SK-N-SH treated with all-trans-retinoic acid at 6 μM for 48 hours (cell line): ENCODE measurements at regions not wholly inside any gene's neighbourhood (a gene's known extent, or its start where the extent isn't known, plus 50 kb on each side); places are given as distances from the start of the nearest gene placed in this dataset.

ENCODE experiments used
- BACH2 ChIP-seq: fragments of 250-450 bp; sonication (Bioruptor Pico); IDR thresholded peaks from 2 replicates; pipeline ENCODE4 v1.9.0; 2021; ENCODE audit warnings: mild to moderate bottlenecking, borderline replicate concordance
- ESRRG ChIP-seq: fragments of 250-450 bp; sonication (Bioruptor Pico); IDR thresholded peaks from 2 replicates; pipeline ENCODE4 v1.6.1; 2021; ENCODE audit warnings: mild to moderate bottlenecking
- ISL1 ChIP-seq: fragments of 250-450 bp; sonication (Bioruptor Pico); IDR thresholded peaks from 2 replicates; pipeline ENCODE4 v2.1.2; 2022; ENCODE audit warnings: mild to moderate bottlenecking, moderate library complexity
- RARB ChIP-seq: fragments of 250-450 bp; sonication (Bioruptor Pico); IDR thresholded peaks from 2 replicates; pipeline ENCODE4 v1.8.0; 2021; ENCODE audit warnings: mild to moderate bottlenecking, moderate library complexity
- TOX ChIP-seq: fragments of 250-450 bp; sonication (Bioruptor Pico); IDR thresholded peaks from 2 replicates; pipeline ENCODE4 v1.8.0; 2021; ENCODE audit warnings: mild to moderate bottlenecking, moderate library complexity, borderline replicate concordance
- ZFP3 ChIP-seq: fragments of 250-450 bp; sonication (Bioruptor Pico); IDR thresholded peaks from 2 replicates; pipeline ENCODE4 v1.5.0; 2020; ENCODE audit warnings: mild to moderate bottlenecking, moderate library complexity
- ZFP30 ChIP-seq: fragments of 450-650 bp; formaldehyde crosslinking; IDR thresholded peaks from 2 replicates; pipeline ENCODE4 v1.5.0; 2022; ENCODE audit warnings: mild to moderate bottlenecking, moderate library complexity
- ZNF70 ChIP-seq: fragments of 450-650 bp; formaldehyde crosslinking; IDR thresholded peaks from 2 replicates; pipeline ENCODE4 v1.5.0; 2020; ENCODE audit warnings: mild to moderate bottlenecking, moderate library complexity
- ZNF8 ChIP-seq: fragments of 450-650 bp; formaldehyde crosslinking; IDR thresholded peaks from 2 replicates; pipeline ENCODE4 v1.5.0; 2020; ENCODE audit warnings: mild to moderate bottlenecking, moderate library complexity
- TF ChIP-seq, protein P1 (sequence below): fragments of 250-450 bp; sonication (Bioruptor Pico); IDR thresholded peaks from 2 replicates; pipeline ENCODE4 v1.8.0; 2021; ENCODE audit warnings: low read depth, mild to moderate bottlenecking, moderate library complexity, borderline replicate concordance
- TF ChIP-seq, protein P2 (sequence below): fragments of 250-450 bp; sonication (Bioruptor Pico); IDR thresholded peaks from 2 replicates; pipeline ENCODE4 v1.8.0; 2020; ENCODE audit warnings: mild to moderate bottlenecking, moderate library complexity, borderline replicate concordance
- TF ChIP-seq, protein P3 (sequence below): fragments of 250-450 bp; sonication (Bioruptor Pico); IDR thresholded peaks from 2 replicates; pipeline ENCODE4 v1.5.1; 2020; ENCODE audit warnings: low read depth, mild to moderate bottlenecking, moderate library complexity
- TF ChIP-seq, protein P4 (sequence below): fragments of 250-450 bp; sonication (Bioruptor Pico); IDR thresholded peaks from 2 replicates; pipeline ENCODE4 v1.5.0; 2020; ENCODE audit warnings: mild to moderate bottlenecking, moderate library complexity

DNA sequence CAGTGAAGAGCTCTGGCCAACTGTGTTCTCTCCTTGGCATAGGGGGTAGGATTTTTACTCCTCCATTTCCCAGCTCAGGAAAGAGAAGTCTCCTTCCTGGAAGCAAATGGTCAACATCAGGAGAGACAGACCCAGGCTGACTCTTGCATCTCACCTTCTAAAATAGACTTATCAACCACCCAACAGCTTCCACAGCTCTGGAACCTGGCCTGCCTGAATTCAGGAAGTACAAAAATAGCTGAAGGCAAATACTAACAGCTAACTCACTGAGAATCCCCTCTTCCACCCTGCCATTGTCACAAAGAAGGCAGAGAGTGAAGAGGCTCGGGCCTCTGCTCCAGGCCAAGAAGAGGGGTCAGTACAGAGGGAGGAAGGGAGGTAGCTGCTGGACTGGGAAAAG, 213.6 kb downstream of the NXPE2 start:
- TF ChIP-seq ZNF8 (CRISPR knock-in tag) (no peak), TOX (CRISPR knock-in tag) (no peak), ZFP3 (CRISPR knock-in tag) (no peak), BACH2 (CRISPR knock-in tag) (no peak), ZNF70 (no peak), RARB (CRISPR knock-in tag) (no peak), ESRRG (CRISPR knock-in tag) (no peak), ZFP30 (CRISPR knock-in tag) (no peak), ISL1 (no peak)
- TF ChIP-seq, protein P1, sequence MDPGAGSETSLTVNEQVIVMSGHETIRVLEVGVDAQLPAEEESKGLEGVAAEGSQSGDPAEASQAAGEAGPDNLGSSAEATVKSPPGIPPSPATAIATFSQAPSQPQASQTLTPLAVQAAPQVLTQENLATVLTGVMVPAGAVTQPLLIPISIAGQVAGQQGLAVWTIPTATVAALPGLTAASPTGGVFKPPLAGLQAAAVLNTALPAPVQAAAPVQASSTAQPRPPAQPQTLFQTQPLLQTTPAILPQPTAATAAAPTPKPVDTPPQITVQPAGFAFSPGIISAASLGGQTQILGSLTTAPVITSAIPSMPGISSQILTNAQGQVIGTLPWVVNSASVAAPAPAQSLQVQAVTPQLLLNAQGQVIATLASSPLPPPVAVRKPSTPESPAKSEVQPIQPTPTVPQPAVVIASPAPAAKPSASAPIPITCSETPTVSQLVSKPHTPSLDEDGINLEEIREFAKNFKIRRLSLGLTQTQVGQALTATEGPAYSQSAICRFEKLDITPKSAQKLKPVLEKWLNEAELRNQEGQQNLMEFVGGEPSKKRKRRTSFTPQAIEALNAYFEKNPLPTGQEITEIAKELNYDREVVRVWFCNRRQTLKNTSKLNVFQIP = no peak
- TF ChIP-seq, protein P2, sequence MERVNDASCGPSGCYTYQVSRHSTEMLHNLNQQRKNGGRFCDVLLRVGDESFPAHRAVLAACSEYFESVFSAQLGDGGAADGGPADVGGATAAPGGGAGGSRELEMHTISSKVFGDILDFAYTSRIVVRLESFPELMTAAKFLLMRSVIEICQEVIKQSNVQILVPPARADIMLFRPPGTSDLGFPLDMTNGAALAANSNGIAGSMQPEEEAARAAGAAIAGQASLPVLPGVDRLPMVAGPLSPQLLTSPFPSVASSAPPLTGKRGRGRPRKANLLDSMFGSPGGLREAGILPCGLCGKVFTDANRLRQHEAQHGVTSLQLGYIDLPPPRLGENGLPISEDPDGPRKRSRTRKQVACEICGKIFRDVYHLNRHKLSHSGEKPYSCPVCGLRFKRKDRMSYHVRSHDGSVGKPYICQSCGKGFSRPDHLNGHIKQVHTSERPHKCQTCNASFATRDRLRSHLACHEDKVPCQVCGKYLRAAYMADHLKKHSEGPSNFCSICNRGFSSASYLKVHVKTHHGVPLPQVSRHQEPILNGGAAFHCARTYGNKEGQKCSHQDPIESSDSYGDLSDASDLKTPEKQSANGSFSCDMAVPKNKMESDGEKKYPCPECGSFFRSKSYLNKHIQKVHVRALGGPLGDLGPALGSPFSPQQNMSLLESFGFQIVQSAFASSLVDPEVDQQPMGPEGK (CRISPR knock-in tag) = no peak
- TF ChIP-seq, protein P3, sequence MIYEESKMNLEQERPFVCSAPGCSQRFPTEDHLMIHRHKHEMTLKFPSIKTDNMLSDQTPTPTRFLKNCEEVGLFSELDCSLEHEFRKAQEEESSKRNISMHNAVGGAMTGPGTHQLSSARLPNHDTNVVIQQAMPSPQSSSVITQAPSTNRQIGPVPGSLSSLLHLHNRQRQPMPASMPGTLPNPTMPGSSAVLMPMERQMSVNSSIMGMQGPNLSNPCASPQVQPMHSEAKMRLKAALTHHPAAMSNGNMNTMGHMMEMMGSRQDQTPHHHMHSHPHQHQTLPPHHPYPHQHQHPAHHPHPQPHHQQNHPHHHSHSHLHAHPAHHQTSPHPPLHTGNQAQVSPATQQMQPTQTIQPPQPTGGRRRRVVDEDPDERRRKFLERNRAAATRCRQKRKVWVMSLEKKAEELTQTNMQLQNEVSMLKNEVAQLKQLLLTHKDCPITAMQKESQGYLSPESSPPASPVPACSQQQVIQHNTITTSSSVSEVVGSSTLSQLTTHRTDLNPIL (CRISPR knock-in tag) = no peak
- TF ChIP-seq, protein P4, sequence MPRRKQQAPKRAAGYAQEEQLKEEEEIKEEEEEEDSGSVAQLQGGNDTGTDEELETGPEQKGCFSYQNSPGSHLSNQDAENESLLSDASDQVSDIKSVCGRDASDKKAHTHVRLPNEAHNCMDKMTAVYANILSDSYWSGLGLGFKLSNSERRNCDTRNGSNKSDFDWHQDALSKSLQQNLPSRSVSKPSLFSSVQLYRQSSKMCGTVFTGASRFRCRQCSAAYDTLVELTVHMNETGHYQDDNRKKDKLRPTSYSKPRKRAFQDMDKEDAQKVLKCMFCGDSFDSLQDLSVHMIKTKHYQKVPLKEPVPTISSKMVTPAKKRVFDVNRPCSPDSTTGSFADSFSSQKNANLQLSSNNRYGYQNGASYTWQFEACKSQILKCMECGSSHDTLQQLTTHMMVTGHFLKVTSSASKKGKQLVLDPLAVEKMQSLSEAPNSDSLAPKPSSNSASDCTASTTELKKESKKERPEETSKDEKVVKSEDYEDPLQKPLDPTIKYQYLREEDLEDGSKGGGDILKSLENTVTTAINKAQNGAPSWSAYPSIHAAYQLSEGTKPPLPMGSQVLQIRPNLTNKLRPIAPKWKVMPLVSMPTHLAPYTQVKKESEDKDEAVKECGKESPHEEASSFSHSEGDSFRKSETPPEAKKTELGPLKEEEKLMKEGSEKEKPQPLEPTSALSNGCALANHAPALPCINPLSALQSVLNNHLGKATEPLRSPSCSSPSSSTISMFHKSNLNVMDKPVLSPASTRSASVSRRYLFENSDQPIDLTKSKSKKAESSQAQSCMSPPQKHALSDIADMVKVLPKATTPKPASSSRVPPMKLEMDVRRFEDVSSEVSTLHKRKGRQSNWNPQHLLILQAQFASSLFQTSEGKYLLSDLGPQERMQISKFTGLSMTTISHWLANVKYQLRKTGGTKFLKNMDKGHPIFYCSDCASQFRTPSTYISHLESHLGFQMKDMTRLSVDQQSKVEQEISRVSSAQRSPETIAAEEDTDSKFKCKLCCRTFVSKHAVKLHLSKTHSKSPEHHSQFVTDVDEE (CRISPR knock-in tag) = no peak
